ENCODE measurements at regions not wholly inside any gene's neighbourhood (a gene's known extent, or its start where the extent isn't known, plus 50 kb on each side); places are given as distances from the start of the nearest gene placed in this dataset.

- TF ChIP-seq SIN3A (IDR thresholded peaks at IDR 0.05; ENCODE audit: borderline replicate concordance, insufficient read depth, low read length) (no peak), TAF1 (IDR thresholded peaks at IDR 0.05; ENCODE audit: borderline replicate concordance, insufficient read depth, low read length) (no peak)
Measured at GRCh38 chr11:15744693-15745092, 611.7 kb downstream of the SOX6 start.
